ENCODE measurements at regions not wholly inside any gene's neighbourhood (a gene's known extent, or its start where the extent isn't known, plus 50 kb on each side); places are given as distances from the start of the nearest gene placed in this dataset.

DNA sequence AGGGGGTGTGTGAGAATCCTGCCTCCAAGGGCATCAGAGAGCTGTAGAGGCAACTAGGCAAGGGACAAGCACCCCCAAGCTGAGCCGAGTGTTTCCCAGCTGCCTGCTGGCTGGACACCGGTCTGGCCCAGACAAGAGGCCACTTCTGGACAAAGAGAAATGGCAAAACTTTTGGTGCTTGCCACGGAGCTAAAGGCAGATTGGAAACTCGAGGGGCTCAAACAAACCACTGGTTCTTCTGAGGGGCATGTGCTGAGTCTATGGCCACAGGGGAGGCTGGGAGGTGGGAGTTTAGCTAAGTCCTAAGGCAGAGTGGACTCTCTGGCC, 66.5 kb upstream of the INPP5A start (continued):
- TF ChIP-seq, protein P1, sequence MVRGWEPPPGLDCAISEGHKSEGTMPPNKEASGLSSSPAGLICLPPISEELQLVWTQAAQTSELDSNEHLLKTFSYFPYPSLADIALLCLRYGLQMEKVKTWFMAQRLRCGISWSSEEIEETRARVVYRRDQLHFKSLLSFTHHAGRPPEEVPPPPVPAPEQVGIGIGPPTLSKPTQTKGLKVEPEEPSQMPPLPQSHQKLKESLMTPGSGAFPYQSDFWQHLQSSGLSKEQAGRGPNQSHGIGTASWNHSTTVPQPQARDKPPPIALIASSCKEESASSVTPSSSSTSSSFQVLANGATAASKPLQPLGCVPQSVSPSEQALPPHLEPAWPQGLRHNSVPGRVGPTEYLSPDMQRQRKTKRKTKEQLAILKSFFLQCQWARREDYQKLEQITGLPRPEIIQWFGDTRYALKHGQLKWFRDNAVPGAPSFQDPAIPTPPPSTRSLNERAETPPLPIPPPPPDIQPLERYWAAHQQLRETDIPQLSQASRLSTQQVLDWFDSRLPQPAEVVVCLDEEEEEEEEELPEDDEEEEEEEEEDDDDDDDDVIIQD (CRISPR knock-in tag; IDR thresholded peaks at IDR 0.05), result no peak
- TF ChIP-seq FOXJ3 (CRISPR knock-in tag; IDR thresholded peaks at IDR 0.05), result no peak
- no peak for TF ChIP-seq PTTG1 (tag; IDR thresholded peaks at IDR 0.05; ENCODE audit: low read depth)

DNA sequence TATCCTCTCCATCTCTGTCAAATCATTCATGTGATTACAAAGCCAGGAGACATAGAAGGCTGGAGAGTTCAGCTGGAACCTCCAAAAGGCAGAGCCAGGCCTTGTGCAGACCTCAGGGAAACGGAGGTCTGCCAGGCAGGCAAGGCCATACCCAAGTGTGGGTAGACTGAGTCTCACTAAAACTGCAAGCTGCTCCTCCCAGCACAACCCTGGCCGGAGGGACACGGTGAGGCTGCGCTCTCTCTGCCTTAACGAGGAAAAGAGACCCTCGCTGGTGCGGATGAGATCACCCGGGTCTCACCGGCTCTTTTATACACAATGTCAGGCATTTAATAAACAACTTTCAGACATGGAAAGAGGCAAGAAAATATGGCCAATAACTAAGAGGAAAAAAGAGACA, 66.1 kb upstream of the INPP5A start:
- no peaks in the 10 kb centered on the region for H3K9me3 ChIP-seq (replicated peaks; ENCODE audit: control insufficient read depth, insufficient read depth, low read depth, low read length)
- no peak overlapping the region for H3K4me2 ChIP-seq (ENCODE audit: insufficient read depth, low read length)
- ChIA-PET POLR2A (interaction anchor here (0.8 kb wide), 1 partner anchor 9 kb away, joined by 3 read pairs; no protein-coding TSS in a partner anchor), CTCF (ENCODE audit: low intra/inter-chr PET ratio) (no interaction called here)
- WGBS (ENCODE audit: insufficient coverage, low coverage, missing lambda C conversion rate), result 2% methylated on average over 9 of the region's 9 CpGs
- BruUV-seq (replicated peaks), result no TSS peak
- no peak overlapping the region for H3K4me3 ChIP-seq
- H3K36me3 ChIP-seq (ENCODE audit: control insufficient read depth, insufficient read depth, low read length), result no peaks in the 10 kb centered on the region
- H3K4me1 ChIP-seq (replicated peaks in 1 of 2; ENCODE audit: control insufficient read depth in 2 of 2, insufficient read depth in 2 of 2, low read length in 2 of 2), result peaks cover 0 to 11% of the 10 kb centered on the region in 2 experiments; a peak in 2 of 5 replicates
- no peaks in the 10 kb centered on the region for H3K9me1 ChIP-seq (ENCODE audit: control insufficient read depth, insufficient read depth, low read length)
- FAIRE-seq (no peak), DNase-seq (ENCODE audit: extremely low read depth in 1 of 4, low spot score in 3 of 4) (no peak), ATAC-seq (no peak)
- intact Hi-C loops (cut with micrococcal nuclease) (no loop called here), in situ Hi-C loops (cut with MboI) (loop anchor here (5.0 kb wide), 1 partner anchor 106 kb away; no protein-coding TSS in a partner anchor)
- no peak overlapping the region for H3K27ac ChIP-seq (ENCODE audit: extremely low read depth, low read depth, low read length)
- H4K20me1 ChIP-seq (replicated peaks; ENCODE audit: control insufficient read depth, insufficient read depth, low read length), result no peaks in the 10 kb centered on the region
- no peak overlapping the region for H3K9ac ChIP-seq (ENCODE audit: insufficient read depth in 1 of 2, low read depth in 2 of 2, low read length in 2 of 2)
- H2AFZ ChIP-seq (ENCODE audit: low read depth, low read length), result no peak overlapping the region
- no peaks in the 10 kb centered on the region for H3K79me2 ChIP-seq (ENCODE audit: control insufficient read depth, insufficient read depth, low read length)
- peaks cover 0 to 21% of the 10 kb centered on the region in 2 experiments; a peak in 2 of 5 replicates for H3K27me3 ChIP-seq (ENCODE audit: control insufficient read depth in 2 of 2, insufficient read depth in 2 of 2, low read length in 2 of 2)
- TF ChIP-seq, protein P2, sequence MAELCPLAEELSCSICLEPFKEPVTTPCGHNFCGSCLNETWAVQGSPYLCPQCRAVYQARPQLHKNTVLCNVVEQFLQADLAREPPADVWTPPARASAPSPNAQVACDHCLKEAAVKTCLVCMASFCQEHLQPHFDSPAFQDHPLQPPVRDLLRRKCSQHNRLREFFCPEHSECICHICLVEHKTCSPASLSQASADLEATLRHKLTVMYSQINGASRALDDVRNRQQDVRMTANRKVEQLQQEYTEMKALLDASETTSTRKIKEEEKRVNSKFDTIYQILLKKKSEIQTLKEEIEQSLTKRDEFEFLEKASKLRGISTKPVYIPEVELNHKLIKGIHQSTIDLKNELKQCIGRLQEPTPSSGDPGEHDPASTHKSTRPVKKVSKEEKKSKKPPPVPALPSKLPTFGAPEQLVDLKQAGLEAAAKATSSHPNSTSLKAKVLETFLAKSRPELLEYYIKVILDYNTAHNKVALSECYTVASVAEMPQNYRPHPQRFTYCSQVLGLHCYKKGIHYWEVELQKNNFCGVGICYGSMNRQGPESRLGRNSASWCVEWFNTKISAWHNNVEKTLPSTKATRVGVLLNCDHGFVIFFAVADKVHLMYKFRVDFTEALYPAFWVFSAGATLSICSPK (IDR thresholded peaks at IDR 0.05; ENCODE audit: borderline replicate concordance), result no peak
- no peak for TF ChIP-seq ZKSCAN3 (CRISPR knock-in tag; IDR thresholded peaks at IDR 0.05)
- TF ChIP-seq MAZ (CRISPR knock-in tag; conservative IDR thresholded peaks at IDR 0.05 in 1 of 2, IDR thresholded peaks at IDR 0.05 in 1 of 2), result no peak
- no peak for TF ChIP-seq ZNF316 (IDR thresholded peaks at IDR 0.05)
- TF ChIP-seq, protein P3, sequence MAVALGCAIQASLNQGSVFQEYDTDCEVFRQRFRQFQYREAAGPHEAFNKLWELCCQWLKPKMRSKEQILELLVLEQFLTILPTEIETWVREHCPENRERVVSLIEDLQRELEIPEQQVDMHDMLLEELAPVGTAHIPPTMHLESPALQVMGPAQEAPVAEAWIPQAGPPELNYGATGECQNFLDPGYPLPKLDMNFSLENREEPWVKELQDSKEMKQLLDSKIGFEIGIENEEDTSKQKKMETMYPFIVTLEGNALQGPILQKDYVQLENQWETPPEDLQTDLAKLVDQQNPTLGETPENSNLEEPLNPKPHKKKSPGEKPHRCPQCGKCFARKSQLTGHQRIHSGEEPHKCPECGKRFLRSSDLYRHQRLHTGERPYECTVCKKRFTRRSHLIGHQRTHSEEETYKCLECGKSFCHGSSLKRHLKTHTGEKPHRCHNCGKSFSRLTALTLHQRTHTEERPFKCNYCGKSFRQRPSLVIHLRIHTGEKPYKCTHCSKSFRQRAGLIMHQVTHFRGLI (CRISPR knock-in tag; IDR thresholded peaks at IDR 0.05), result no peak
- TF ChIP-seq SMAD4 (CRISPR knock-in tag; conservative IDR thresholded peaks at IDR 0.05), result no peak
- TF ChIP-seq CGGBP1 (CRISPR knock-in tag; IDR thresholded peaks at IDR 0.05), result no peak
- TF ChIP-seq ZC3H11A (IDR thresholded peaks at IDR 0.05; ENCODE audit: low read depth, low read length), result no peak
- no peak for TF ChIP-seq HSF4 (CRISPR knock-in tag; IDR thresholded peaks at IDR 0.05; ENCODE audit: borderline replicate concordance)
- TF ChIP-seq, protein P4, sequence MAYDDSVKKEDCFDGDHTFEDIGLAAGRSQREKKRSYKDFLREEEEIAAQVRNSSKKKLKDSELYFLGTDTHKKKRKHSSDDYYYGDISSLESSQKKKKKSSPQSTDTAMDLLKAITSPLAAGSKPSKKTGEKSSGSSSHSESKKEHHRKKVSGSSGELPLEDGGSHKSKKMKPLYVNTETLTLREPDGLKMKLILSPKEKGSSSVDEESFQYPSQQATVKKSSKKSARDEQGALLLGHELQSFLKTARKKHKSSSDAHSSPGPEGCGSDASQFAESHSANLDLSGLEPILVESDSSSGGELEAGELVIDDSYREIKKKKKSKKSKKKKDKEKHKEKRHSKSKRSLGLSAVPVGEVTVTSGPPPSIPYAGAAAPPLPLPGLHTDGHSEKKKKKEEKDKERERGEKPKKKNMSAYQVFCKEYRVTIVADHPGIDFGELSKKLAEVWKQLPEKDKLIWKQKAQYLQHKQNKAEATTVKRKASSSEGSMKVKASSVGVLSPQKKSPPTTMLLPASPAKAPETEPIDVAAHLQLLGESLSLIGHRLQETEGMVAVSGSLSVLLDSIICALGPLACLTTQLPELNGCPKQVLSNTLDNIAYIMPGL (CRISPR knock-in tag; IDR thresholded peaks at IDR 0.05), result no peak
